SK-N-MC (cell line): ENCODE measurements at regions not wholly inside any gene's neighbourhood (a gene's known extent, or its start where the extent isn't known, plus 50 kb on each side); places are given as distances from the start of the nearest gene placed in this dataset.

ENCODE experiments used
- EZH2 ChIP-seq: fragments of 200-600 bp; sonication (generic); IDR thresholded peaks from one replicate; pipeline ENCODE4 v1.6.1; 2017; ENCODE audit warnings: antibody characterized with exemption
- FOXP2 ChIP-seq: optimal IDR thresholded peaks from 2 replicates; pipeline ENCODE3; 2011; ENCODE audit warnings: mild to moderate bottlenecking, moderate library complexity; ENCODE audit not compliant: insufficient read depth; ENCODE audit errors: extremely low read length, control extremely low read depth
- POLR2AphosphoS5 ChIP-seq: IDR thresholded peaks from 2 replicates; pipeline ENCODE4 v1.6.1; 2012; ENCODE audit warnings: mild to moderate bottlenecking, low read depth, low read length, borderline replicate concordance

DNA sequence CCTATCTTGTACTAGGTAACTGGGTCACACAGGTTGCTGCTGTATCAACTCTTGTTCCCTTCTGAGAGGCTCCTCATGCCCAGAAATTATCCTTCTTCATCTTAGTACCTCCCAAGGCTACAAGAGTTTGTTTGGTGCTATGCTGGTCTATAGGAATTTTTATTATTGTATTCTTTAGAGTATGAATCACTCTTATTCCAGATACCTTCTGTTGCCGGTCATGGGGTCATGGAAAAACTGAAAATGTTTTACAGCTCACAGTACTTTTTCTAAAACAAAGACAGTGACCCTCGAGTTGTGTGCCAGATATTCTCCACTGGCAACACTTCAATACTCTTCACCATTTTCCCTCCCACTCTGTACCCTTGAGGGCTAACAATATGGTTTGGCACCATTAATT, 1598.0 kb upstream of the TMEM132C start:
- TF ChIP-seq POLR2AphosphoS5 (no peak), EZH2 (no peak), FOXP2 (no peak)
